ENCODE measurements at regions not wholly inside any gene's neighbourhood (a gene's known extent, or its start where the extent isn't known, plus 50 kb on each side); places are given as distances from the start of the nearest gene placed in this dataset.
A peak's percentile ranks its signal among the peaks of the same experiment; 100 is the strongest.

DNA sequence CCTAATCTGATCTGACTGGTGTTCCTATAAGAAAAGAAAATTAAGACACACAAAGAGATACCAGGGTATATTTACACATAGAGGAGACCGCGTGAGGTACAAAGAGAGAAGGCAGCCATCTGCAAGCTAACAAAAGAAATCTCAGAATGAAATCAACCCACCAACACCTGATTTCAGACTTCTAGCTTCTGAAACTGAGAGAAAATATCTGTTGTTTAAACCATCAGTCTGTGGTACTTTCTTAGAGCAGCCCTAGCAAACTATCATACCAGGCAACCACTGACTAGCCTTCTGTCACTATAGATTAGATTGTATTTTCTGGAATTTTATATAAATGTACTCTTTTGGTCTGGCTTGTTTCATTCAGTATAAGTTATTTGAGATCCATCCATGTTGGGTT lies 779.3 kb upstream of the ACO1 start:
- Histone ChIP-seq H3K4me3 (ENCODE audit: insufficient read depth, low read depth, low read length) (no peak overlapping the region), H3K36me3 (replicated peaks; ENCODE audit: control insufficient read depth, insufficient read depth, low read length) (no peaks in the 10 kb centered on the region), H3K27me3 (ENCODE audit: control insufficient read depth, insufficient read depth, low read length) (no peaks in the 10 kb centered on the region)
- DNase-seq = no peak

DNA sequence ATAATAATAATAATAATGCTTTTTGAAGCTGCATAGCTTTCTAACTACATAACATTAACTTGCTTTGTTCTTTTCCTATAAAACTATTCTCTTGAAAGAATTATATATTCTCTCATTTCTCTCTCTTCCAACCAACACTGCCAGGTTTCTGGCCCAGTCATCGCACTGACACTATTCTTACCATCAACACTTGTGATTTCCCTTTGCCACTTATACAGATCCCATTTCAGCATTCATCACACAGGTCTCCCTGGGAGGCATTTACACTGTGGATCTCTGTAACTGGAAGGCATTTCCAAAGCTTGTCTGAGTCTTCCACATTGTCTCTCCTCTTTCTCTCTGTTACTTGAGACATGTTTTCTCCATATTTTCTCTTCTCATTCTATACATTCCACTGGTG lies 777.8 kb upstream of the ACO1 start:
- Histone ChIP-seq H3K27me3 (ENCODE audit: control insufficient read depth, insufficient read depth, low read length) (no peaks in the 10 kb centered on the region), H3K4me3 (ENCODE audit: insufficient read depth, low read depth, low read length) (no peak overlapping the region), H3K36me3 (replicated peaks; ENCODE audit: control insufficient read depth, insufficient read depth, low read length) (no peaks in the 10 kb centered on the region)
- no peak for DNase-seq

DNA sequence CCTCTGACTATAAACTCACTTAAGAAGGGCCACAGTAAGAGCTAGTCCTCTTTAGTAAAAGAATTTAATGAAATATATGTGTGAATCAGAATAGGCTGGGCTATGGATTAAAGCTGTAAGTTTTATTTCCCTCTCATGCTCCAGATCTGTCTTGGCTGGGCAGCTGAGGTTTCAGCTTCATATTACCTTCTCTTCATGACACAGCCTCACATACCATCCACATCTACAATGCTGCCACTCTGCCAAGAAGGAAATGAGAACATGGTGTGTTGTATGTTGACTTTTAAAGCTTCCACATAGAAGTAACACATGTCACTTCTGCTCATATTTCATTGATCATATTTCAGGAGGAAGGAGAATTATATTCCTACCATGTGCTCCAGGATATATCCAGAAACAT lies 776.0 kb upstream of the ACO1 start:
- no peak for DNase-seq
- Histone ChIP-seq H3K36me3 (replicated peaks; ENCODE audit: control insufficient read depth, insufficient read depth, low read length) (no peaks in the 10 kb centered on the region), H3K4me3 (ENCODE audit: insufficient read depth, low read depth, low read length) (no peak overlapping the region), H3K27me3 (ENCODE audit: control insufficient read depth, insufficient read depth, low read length) (no peaks in the 10 kb centered on the region)

DNA sequence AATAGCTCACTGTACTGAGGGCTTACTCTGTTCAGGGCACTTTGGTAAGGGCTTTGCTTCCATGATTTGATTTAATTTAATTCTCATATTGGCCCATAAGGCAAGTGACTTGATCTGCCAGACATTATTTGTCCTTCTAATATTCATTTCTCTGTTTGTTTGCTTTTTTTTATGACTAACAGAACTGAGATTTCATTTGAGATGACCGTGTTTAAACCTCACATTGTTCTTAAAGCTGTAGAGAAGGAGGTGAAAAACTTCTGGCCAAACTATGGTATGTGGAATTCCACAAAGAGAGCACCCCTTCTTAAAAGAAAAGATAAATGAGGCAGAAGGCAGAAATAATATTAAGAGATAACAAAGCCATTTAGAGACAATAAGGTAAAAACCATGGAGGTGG lies 775.6 kb upstream of the ACO1 start:
- Histone ChIP-seq H3K4me3 (ENCODE audit: insufficient read depth, low read depth, low read length) (no peak overlapping the region), H3K36me3 (replicated peaks; ENCODE audit: control insufficient read depth, insufficient read depth, low read length) (no peaks in the 10 kb centered on the region), H3K27me3 (ENCODE audit: control insufficient read depth, insufficient read depth, low read length) (no peaks in the 10 kb centered on the region)
- no peak for DNase-seq

DNA sequence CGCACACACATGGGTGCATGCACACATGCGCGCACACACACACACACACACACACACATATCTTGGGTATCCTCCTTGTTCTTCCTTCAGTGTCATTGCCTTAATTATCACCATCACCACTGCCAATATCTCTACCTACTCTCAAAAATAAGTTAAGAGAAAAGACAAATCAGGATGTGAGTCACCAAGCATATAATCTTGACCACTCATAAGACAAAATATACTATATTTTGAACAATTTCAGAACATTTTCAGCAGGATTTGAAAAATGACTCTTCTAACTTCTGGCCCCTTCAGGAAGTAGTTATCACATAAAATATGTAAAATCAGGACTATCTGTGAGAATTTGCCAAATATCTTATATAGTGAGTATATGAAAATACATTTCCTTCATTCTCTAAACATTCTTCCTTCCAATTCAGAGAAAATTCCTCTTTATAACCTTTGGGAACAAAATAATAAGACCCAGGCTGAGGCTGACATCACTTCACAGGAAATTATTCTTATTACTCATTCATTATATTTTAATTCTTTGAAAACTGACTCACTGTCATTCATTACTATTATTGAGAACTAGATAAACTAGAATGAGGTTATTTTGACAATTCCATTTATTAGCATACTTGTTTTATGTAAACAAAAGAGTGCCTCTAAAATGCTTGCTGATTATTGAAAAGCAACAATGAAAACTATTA lies 772.0 kb upstream of the ACO1 start:
- no peaks in the 10 kb centered on the region for H3K27me3 ChIP-seq (ENCODE audit: control insufficient read depth, insufficient read depth, low read length)

DNA sequence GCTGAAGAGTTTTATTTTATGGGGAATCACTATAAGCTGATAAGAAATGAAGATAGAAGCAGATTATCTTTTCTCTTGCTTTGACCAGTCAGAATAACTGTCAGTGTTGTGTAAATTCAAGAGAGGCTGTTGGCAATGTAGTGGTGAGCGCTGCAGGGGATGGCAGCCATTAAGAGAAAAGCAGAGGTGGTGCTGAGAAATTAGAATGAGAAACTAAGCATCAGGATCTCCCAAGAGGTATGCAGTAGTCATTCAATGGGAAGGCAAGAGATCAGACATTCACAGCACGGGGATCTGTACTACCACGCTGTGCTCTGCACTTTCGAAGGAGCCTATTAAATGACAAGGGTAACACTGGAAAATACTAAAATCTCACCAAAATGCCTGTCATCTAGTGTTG lies 768.5 kb upstream of the ACO1 start:
- no peak overlapping the region for H3K4me3 ChIP-seq (ENCODE audit: insufficient read depth, low read depth, low read length)
- H3K27me3 ChIP-seq (ENCODE audit: control insufficient read depth, insufficient read depth, low read length) = no peaks in the 10 kb centered on the region
- no peaks in the 10 kb centered on the region for H3K36me3 ChIP-seq (replicated peaks; ENCODE audit: control insufficient read depth, insufficient read depth, low read length)
- peak; percentile 1 for DNase-seq

More for the DNA sequence above, 772.0 kb upstream of the ACO1 start:
- Histone ChIP-seq H3K4me3 (ENCODE audit: insufficient read depth, low read depth, low read length) (no peak overlapping the region), H3K36me3 (replicated peaks; ENCODE audit: control insufficient read depth, insufficient read depth, low read length) (no peaks in the 10 kb centered on the region)
- no peak for DNase-seq

DNA sequence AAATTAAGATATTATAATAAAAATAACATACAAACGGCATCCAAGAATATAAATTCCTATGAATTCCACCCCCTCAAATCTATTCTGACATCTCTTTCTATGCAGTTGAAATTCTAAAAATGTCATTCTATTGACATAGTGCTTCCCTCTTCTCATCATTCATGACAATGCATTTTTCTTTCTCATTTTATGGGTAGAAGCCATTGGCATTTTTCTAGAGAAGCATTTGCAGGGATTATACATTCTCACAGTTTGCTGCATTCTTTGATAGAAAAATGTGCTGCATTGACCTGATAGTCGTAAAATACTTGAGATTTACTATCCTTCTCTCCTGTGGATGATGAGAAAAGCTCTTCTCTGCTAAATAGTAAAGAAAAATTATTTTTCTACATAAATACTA lies 760.9 kb upstream of the ACO1 start:
- H3K4me3 ChIP-seq (ENCODE audit: insufficient read depth, low read depth, low read length) = no peak overlapping the region
- H3K36me3 ChIP-seq (replicated peaks; ENCODE audit: control insufficient read depth, insufficient read depth, low read length) = no peaks in the 10 kb centered on the region
- DNase-seq = no peak
- H3K27me3 ChIP-seq (ENCODE audit: control insufficient read depth, insufficient read depth, low read length) = no peaks in the 10 kb centered on the region

DNA sequence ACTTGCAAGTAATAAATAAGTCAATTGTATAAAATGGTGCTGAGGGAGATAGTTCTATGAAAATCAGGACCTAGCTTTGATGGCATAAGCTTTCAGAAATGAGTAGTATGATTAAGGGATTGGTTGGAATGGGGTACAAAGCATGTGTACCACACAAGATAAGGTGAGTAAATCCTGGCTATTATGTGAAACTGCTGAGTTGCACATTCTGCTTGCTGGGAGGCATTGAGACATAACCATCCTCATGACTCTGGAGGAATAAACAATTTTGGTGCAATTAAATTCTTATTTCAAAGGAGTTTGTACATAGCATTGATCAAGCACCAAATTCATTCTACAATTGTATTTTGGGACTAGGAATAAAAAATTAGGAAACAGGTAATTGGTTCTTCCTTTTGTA lies 755.2 kb upstream of the ACO1 start:
- no peak overlapping the region for H3K4me3 ChIP-seq (ENCODE audit: insufficient read depth, low read depth, low read length)
- H3K36me3 ChIP-seq (replicated peaks; ENCODE audit: control insufficient read depth, insufficient read depth, low read length) = no peaks in the 10 kb centered on the region
- no peaks in the 10 kb centered on the region for H3K27me3 ChIP-seq (ENCODE audit: control insufficient read depth, insufficient read depth, low read length)
- no peak for DNase-seq

DNA sequence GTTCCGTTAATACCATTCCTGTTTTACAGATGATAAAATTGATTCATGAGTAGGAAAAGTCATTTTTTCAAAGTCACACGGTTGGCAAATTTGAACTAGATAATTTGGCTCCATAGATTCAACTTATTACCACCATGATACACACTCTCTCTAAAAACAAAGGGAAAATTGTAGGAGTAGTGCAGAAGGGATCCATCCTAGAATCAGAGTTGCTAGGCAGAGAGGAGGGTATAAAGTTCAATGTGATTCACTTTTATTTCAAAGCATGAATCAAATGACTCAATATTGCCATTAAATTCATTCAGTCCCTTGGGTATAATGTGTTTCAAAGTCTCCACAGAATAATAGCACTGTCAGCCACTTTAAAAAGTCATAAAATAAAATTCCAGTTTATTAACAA lies 747.2 kb upstream of the ACO1 start:
- Histone ChIP-seq H3K36me3 (replicated peaks; ENCODE audit: control insufficient read depth, insufficient read depth, low read length) (no peaks in the 10 kb centered on the region), H3K4me3 (ENCODE audit: insufficient read depth, low read depth, low read length) (no peak overlapping the region), H3K27me3 (ENCODE audit: control insufficient read depth, insufficient read depth, low read length) (no peaks in the 10 kb centered on the region)
- DNase-seq = no peak

DNA sequence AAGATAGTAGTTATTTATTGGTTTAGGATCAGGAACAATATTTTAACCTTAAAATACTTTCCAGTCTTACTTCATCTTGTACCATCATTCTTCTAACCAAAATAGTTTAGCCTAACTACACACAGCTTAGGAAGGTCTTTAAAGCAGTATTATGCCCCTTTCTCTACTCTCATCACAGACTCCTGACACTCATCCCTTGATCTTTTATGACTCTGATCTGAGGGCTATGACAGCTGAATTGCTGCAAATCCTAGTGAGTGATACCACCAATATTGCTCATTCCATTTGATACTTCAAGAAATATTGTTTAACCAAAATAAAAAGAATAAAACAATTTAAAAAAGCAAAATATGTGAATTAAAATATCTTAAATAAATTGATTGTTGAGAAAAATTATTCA lies 746.6 kb upstream of the ACO1 start:
- H3K36me3 ChIP-seq (replicated peaks; ENCODE audit: control insufficient read depth, insufficient read depth, low read length) = no peaks in the 10 kb centered on the region
- no peak for DNase-seq

DNA sequence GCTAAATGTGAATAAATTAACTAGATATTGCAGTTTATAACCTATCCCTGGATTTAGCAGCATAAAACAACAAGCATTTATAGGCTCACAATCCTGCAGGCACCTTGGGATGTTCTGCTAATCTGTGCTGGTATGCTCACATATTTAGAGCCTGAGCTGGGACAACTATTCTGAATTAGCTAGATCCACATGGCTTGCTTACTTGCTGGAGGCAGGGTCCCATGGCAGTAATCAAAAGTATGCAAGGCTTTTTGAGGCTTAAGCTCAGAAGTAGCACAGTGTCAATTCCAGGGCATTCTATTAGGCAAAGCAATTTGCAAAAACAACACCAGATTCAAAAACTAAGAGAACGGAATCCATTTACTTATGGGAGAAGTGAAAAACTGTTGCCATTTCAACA lies 745.0 kb upstream of the ACO1 start:
- H3K36me3 ChIP-seq (replicated peaks; ENCODE audit: control insufficient read depth, insufficient read depth, low read length) = no peaks in the 10 kb centered on the region
- no peaks in the 10 kb centered on the region for H3K27me3 ChIP-seq (ENCODE audit: control insufficient read depth, insufficient read depth, low read length)
- DNase-seq = no peak
- H3K4me3 ChIP-seq (ENCODE audit: insufficient read depth, low read depth, low read length) = no peak overlapping the region

More for the DNA sequence above, 746.6 kb upstream of the ACO1 start:
- Histone ChIP-seq H3K4me3 (ENCODE audit: insufficient read depth, low read depth, low read length) (no peak overlapping the region), H3K27me3 (ENCODE audit: control insufficient read depth, insufficient read depth, low read length) (no peaks in the 10 kb centered on the region)

DNA sequence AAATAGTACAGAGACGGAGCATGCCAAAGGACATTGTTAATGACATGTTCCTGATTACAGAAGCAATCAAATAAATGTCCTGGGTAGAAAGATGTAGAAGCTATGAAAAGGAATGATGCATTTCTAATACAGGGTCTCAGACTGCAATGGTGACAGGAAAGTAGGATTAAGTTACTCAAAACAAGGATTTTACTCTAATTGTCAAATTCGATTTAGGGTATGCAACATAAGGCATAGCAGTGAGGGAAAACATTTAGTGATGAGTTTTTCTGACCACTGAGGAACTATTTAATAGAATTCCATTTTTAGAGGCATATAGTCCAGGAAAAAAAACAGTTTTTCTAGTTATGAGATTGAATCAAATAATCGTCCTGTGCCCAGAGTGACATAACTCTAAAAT lies 715.1 kb upstream of the ACO1 start:
- no peaks in the 10 kb centered on the region for H3K36me3 ChIP-seq (replicated peaks; ENCODE audit: control insufficient read depth, insufficient read depth, low read length)

DNA sequence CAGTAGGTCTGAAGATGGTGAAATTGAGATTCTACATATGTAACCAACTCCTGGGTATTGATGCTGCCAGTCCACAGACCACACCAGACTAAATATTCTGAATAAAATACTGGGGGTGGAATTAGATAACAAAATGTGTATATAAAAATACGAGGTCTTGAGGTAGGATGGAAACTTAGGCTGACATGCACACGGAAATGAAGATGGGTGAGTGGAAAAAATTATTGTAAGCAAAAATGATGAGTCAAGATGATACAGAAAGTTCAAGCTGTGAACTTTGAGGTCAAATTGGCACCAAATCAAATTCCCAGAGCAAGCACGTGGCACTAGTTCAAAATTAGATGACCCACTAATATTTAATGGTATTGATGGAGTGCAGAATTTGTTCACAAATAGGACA lies 713.4 kb upstream of the ACO1 start:
- Histone ChIP-seq H3K27me3 (ENCODE audit: control insufficient read depth, insufficient read depth, low read length) (no peaks in the 10 kb centered on the region), H3K36me3 (replicated peaks; ENCODE audit: control insufficient read depth, insufficient read depth, low read length) (no peaks in the 10 kb centered on the region), H3K4me3 (ENCODE audit: insufficient read depth, low read depth, low read length) (no peak overlapping the region)
- DNase-seq = no peak

More for the DNA sequence above, 715.1 kb upstream of the ACO1 start:
- H3K4me3 ChIP-seq (ENCODE audit: insufficient read depth, low read depth, low read length) = no peak overlapping the region
- DNase-seq = no peak
- no peaks in the 10 kb centered on the region for H3K27me3 ChIP-seq (ENCODE audit: control insufficient read depth, insufficient read depth, low read length)

DNA sequence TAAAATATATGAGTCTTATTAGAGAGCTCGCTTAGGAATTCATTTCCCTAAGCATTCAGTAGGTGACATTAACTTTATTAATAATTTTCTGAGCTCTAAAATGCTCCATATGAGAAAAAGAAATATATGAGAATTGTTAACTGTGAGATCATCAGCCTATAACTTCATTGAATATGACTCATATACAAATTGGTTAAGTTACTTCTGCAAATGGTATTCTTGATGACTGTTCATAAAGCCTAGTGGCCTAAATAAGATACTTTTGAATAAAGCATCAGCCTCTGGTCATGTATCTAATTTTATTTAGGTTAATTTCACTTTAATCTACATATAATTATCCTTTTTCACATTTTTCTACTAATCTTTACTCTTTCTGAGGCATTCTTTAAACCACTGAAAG lies 710.2 kb upstream of the ACO1 start:
- H3K4me3 ChIP-seq (ENCODE audit: insufficient read depth, low read depth, low read length) = no peak overlapping the region
- no peaks in the 10 kb centered on the region for H3K27me3 ChIP-seq (ENCODE audit: control insufficient read depth, insufficient read depth, low read length)
- no peaks in the 10 kb centered on the region for H3K36me3 ChIP-seq (replicated peaks; ENCODE audit: control insufficient read depth, insufficient read depth, low read length)
- DNase-seq = no peak

DNA sequence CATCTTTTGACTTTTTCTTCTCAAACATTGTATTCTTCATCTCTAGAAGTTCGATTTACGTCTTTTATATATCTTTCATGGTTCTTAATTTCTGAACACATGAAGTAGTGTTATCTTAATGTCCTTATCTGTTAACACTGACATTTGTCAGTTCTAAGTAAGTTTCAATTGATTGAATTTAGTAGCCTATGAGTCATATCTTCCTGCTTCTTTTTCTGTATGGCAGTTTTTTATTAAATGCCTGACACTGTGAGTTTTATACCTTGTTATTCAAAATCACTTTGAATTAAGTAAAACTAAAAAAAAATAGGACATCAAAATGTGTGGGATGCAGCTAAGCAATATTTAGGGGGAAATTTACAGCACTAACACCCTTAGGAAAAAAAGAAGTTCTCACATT lies 707.0 kb upstream of the ACO1 start:
- Histone ChIP-seq H3K27me3 (ENCODE audit: control insufficient read depth, insufficient read depth, low read length) (no peaks in the 10 kb centered on the region), H3K36me3 (replicated peaks; ENCODE audit: control insufficient read depth, insufficient read depth, low read length) (no peaks in the 10 kb centered on the region)
- DNase-seq = no peak

DNA sequence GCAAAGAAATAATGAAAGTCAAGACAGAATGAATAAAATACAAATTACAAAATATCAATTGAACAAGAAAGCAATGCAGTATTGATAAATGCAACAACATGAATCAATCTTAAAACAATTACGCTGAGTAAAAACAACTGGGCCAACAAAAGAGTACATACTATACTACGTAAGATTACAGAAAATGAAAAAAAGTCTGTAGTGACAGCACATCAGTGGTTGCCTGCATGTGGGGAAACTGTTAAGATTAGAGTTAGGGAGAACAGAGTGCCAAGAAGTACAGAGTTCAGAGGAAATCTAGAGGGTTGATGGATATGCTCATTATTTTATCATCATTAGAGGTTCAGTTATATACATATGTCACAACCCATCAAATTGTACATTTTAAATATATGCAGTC lies 706.6 kb upstream of the ACO1 start:
- H3K36me3 ChIP-seq (replicated peaks; ENCODE audit: control insufficient read depth, insufficient read depth, low read length) = no peaks in the 10 kb centered on the region
- no peak overlapping the region for H3K4me3 ChIP-seq (ENCODE audit: insufficient read depth, low read depth, low read length)
- no peak for DNase-seq
- no peaks in the 10 kb centered on the region for H3K27me3 ChIP-seq (ENCODE audit: control insufficient read depth, insufficient read depth, low read length)

More for the DNA sequence above, 707.0 kb upstream of the ACO1 start:
- H3K4me3 ChIP-seq (ENCODE audit: insufficient read depth, low read depth, low read length) = no peak overlapping the region
